CD4-positive, alpha-beta T cell treated with Interferon alpha-2 for 1 hour (primary cell): ENCODE measurements at regions not wholly inside any gene's neighbourhood (a gene's known extent, or its start where the extent isn't known, plus 50 kb on each side); places are given as distances from the start of the nearest gene placed in this dataset.

ENCODE experiments used
- DNase-seq, 2 donors: peaks; one replicate each; pipeline ENCODE4 v3.0.0-alpha.2; 2020 to 2022

DNA sequence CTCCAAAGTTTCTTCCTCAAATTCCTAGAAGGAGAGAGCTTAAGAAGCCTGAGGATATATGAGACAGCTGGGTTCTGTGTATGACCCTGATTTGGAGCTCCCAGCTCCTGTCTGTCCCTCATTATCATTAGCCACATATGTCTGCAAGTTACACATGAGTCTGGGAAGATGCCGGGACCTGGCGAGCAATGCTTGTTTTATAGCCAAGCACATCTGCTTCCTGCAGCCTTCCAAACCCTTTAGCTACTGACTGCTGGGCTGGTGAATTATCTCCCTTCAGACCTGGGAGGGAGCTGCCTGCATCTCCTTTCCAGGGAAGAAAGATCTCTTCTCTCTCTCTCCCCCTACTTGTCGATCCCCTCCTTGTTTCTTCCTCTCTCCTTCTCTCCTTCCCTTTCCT is 556.7 kb upstream of the BOD1L1 start:
- no peak for DNase-seq

- no peak for DNase-seq
Measured at GRCh38 chr4:14184767-14185166, 557.2 kb upstream of the BOD1L1 start.

DNA sequence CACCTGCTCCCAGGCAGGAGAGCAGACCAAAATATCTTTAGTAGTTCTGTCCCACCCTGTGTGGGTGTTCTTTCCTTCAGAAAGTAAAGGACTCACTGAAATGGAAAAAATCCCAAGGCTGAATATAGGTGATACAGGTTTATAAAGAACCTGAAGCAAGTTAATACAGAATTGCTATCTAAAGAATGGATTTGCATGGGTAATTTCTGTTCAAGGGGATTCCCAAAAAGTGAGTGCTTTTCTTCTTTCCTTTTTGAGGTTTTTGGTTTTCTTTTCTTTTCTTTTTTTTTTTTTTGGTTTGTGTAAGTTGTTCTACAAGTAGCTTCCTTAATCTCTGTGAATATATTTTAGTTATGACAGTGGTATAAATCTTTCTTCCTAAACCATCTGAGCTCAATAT is 560.7 kb upstream of the BOD1L1 start:
- no peak for DNase-seq

DNA sequence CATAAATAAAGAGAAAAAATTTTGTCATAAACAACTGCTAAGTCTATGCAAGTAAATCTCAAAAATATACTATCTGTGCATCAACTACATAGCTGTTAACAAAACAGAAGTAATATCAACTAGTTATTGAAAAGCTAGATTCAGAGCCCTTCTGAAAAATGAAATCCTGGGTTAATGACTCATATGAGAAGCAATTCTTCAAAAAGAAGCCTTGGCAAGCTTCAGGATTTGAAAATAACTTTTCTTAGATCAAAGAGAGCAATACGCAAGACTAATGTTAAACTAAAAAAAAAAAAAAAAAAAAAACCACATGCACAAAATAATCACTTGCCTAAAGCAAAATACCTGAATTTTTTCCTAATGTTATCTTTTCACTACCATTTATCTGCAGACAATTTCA is 566.1 kb upstream of the BOD1L1 start:
- no peak for DNase-seq

DNA sequence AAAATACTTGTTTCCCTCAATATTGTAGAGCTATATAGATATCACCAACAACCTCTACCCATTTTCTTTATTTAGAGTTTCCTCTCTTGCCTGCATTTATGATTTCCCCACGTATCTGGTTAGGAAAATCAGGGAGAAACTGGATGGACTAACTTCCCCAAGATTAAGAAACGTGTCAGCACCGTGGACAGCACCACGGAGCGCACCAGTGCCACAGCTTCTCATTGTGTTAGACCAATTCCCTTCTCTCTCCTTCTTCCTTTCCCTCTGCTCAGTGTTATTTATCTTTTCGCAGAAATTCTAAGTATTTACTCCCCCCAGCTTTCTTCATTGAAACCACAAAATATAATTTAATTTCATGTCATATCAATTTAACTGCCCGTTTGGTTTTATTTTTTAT is 568.6 kb upstream of the BOD1L1 start:
- no peak for DNase-seq

GRCh38 chr4:14215116-14215770 is 587.7 kb upstream of the BOD1L1 start:
- DNase-seq = no peak

GRCh38 chr4:14217401-14217800 is 589.9 kb upstream of the BOD1L1 start:
- DNase-seq = no peak

DNA sequence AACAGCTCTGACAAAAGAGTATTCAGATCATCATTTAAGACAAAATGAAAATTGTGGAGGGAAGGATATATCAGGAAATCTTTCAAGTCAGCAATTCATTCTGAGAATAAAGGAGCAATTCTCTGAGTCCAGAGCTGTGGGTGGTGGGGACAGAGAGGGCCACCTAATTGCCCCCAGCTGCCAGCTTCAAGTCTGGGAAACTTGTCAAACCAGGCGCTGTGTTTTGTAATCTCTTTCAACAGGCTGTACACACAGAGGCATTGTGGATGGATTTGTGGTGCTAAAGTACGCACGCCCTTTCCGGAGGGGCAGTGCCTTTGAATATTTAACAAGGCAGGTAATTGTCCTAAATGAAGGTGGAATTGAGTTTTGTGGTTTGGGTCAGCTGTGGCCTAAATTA is 591.1 kb upstream of the BOD1L1 start:
- no peak for DNase-seq

- DNase-seq = no peak
Measured at GRCh38 chr4:14221176-14221575, 593.7 kb upstream of the BOD1L1 start.

GRCh38 chr4:14222377-14223029 is 595.0 kb upstream of the BOD1L1 start:
- DNase-seq = no peak

- no peak for DNase-seq
Measured at GRCh38 chr4:14223461-14223860, 595.9 kb upstream of the BOD1L1 start.

- DNase-seq = no peak
Measured at GRCh38 chr4:14225688-14226207, 598.2 kb upstream of the BOD1L1 start.

- DNase-seq = no peak
Measured at GRCh38 chr4:14233126-14233525, 605.6 kb upstream of the BOD1L1 start.

- DNase-seq = no peak
Measured at GRCh38 chr4:14234307-14234706, 606.8 kb upstream of the BOD1L1 start.

GRCh38 chr4:14236359-14236758 is 608.8 kb upstream of the BOD1L1 start:
- no peak for DNase-seq

DNA sequence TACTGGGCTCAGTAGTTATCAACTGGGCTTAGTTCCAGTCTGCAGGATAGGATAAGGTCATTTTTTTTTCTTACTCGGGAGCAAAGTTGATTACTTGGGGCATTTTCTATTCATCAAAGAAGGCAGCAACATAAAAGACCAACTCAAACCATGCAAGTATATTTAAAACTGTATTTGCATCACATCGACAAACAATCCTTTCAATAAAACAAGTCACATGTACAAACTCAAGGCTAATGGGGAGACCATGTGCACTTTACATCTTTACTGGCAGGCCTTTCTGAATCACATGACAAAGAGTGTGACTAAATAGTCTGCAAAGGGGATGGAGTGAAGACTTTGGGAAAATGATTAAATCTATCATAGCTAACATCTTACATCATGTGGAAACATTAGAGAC is 610.4 kb upstream of the BOD1L1 start:
- no peak for DNase-seq

DNA sequence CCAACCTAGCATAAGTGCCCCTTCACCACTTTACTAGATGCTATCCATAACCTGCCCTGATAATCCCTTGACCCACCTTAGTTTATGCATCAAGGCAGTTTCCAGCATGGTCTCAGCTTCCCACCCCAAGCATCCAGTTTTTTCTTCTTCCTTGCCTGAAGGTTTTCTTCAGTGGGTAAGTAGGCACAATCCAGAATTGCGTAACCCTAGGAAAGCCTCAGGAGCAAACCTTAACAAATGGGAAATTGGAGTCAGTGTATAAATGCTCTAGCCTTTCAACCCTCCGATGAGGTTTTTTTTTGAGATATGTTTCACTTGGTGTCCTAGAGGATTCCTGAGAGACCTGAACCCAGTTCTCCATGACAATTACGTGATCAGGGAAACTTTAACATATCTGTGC is 614.0 kb upstream of the BOD1L1 start:
- no peak for DNase-seq

DNA sequence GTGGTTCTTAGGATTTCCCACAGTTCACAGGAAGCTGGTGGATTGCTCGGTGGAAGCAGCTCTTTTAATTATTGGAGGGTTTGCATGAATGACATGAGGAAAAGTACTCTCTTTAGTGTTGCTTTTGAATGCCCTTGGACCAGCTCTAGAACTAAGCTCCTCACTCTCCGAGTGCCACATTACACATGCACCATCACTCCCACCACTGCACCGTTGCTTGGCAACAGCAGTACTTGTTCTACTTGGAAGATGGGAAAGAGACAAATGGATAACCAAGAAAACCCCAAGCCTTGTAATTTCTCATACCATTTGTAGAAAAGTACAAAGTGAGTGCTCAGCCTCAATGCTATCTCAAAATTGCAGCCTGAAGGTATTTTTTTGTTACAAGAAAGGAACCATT is 620.2 kb upstream of the BOD1L1 start:
- no peak for DNase-seq

DNA sequence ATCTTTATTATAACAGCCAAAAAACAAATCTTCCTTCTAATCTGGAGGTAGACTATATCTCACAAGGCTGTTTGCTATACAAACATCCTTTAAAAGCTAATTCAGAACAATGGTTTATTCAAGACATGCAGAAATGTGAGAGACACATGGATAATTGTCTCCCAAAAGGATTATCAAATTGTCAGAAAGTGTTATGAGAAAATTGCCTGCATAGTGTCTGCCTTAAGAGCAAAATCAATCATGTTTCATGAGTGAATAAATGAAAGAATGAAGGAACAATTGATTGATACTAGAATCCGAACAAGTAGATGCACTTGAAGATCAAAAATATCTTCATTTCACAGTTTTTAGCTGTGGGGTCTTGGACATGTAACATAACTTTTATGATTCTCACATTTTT is 621.7 kb upstream of the BOD1L1 start:
- no peak for DNase-seq

GRCh38 chr4:14254252-14254651 is 626.7 kb upstream of the BOD1L1 start:
- DNase-seq = no peak

DNA sequence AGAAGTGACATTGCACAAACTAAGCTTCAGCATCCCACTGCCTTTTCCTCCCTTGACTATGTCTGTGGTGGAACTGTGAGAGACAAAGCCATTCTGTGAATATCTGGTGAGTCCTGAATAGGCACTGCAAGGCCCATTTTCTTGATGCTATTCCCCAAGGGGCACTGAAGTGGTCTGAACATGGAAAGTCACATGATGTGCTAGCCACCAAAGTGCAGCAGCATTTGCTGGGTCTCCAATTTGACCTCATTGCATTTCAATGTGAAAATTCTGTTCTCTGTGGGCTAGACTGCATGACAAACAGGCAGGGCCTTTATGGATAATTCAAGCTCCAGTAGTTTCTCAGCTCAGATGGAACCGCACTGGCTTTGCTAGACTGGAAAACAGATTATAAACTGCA is 627.4 kb upstream of the BOD1L1 start:
- no peak for DNase-seq

DNA sequence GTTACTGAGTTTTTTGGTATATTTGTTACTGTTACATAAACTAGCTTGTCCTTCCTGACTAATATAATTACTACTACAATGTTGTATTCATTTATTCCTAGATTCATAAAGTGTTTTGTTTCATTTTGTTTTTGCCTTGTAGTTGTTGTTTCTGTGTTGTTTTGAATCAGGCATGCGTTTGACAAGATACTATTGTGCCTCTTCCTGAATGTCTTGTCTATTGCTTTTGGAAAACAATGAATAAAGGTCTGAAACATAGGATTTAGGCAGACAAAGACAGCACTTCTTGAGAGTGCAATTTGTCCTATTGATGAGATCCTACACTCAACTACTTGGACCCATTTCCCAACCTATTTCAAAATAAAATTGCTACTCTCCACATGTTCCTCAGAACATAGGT is 630.4 kb upstream of the BOD1L1 start:
- no peak for DNase-seq

DNA sequence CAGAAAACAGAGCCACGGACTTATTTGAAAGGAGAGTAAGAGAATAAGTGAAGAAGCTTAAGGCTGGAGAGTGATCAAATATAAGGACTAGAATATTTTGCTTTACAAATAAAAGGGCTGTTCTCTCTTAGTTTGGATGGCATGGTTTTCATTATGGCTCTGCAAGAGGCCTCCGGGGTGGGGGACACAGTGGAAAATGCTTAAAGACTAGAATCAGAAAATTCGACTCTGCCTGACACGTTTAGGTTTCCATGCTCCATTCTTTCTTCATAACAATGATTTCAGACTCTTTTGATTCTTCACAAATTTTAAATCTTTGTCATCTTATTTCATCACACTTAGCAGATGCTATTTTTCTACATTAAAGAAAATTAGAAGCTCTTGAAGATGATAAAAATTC is 632.4 kb upstream of the BOD1L1 start:
- DNase-seq = no peak

DNA sequence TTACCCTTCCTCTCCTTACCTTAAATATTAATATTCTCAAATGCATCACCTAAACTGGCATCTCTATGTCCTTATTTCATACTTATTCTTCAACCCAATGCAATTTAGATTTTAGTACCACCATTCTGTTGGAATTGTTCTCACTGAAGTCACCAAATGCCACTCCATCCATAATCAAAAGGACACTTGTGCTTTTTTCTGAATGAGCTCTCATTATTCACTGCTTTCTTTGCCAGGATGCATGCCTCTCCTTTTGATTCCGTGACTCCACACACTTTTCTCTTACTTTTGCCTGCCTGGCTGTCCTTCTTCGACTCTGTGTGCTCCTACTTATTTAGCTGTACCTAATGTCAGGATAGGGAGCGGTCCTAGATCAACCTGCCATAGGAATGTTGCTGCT is 633.1 kb upstream of the BOD1L1 start:
- no peak for DNase-seq

GRCh38 chr4:14262221-14262620 is 634.7 kb upstream of the BOD1L1 start:
- no peak for DNase-seq
